Testis (tissue), 2 donors: ENCODE measurements at regions not wholly inside any gene's neighbourhood (a gene's known extent, or its start where the extent isn't known, plus 50 kb on each side); places are given as distances from the start of the nearest gene placed in this dataset.

Source experiments
- CTCF ChIP-seq, 3 experiments: fragments of 450-650 bp in 2 of 3; fragments of 200-600 bp in 1 of 3; sonication (generic) in 1 of 3; IDR thresholded peaks; one replicate each; pipeline ENCODE4 v1.5.1; 2016 to 2019; ENCODE audit warnings: antibody characterized with exemption in 3 of 3, mild to moderate bottlenecking in 2 of 3, moderate library complexity in 1 of 3
- POLR2A ChIP-seq: fragments of 450-650 bp; IDR thresholded peaks from one replicate; pipeline ENCODE4 v1.6.1; 2017; ENCODE audit warnings: antibody characterized with exemption, mild to moderate bottlenecking, moderate library complexity

GRCh38 chr5:174187481-174187880, 142.0 kb downstream of the NSG2 start:
- TF ChIP-seq CTCF (IDR thresholded peaks at IDR 0.05) = no peak
- no peak for TF ChIP-seq POLR2A
